ENCODE measurements at regions not wholly inside any gene's neighbourhood (a gene's known extent, or its start where the extent isn't known, plus 50 kb on each side); places are given as distances from the start of the nearest gene placed in this dataset.

GRCh38 chr2:181356526-181357130, 100.6 kb upstream of the ITGA4 start:
- no peak overlapping the region for H3K4ac ChIP-seq (ENCODE audit: low read depth, low read length)
- no peak overlapping the region for H4K8ac ChIP-seq (ENCODE audit: low read depth in 2 of 2, low read length in 2 of 2)
- H4K20me1 ChIP-seq (ENCODE audit: insufficient read depth, low read length), result no peaks in the 10 kb centered on the region
- no peaks in the 10 kb centered on the region for H3K9me1 ChIP-seq (ENCODE audit: insufficient read depth, low read length)
- no peak overlapping the region for H3K4me3 ChIP-seq (ENCODE audit: insufficient read depth, low read depth, low read length)
- H3K9ac ChIP-seq (ENCODE audit: low read depth, low read length), result no peak overlapping the region
- CTCF ChIA-PET, result interaction anchor here (0.9 kb wide), 1 partner anchor 10 kb away, joined by 3 read pairs; no protein-coding TSS in a partner anchor
- DNase-seq (no peak), ATAC-seq (ENCODE audit: low read depth) (no peak)
- TF ChIP-seq MXI1 (IDR thresholded peaks at IDR 0.05; ENCODE audit: borderline replicate concordance, low read depth, low read length) (no peak), ELK1 (IDR thresholded peaks at IDR 0.05; ENCODE audit: borderline replicate concordance, low read depth, low read length) (no peak), MAZ (IDR thresholded peaks at IDR 0.05; ENCODE audit: borderline replicate concordance, low read depth, low read length) (no peak), FOS (IDR thresholded peaks at IDR 0.05; ENCODE audit: low read depth, low read length) (no peak), RAD21 (IDR thresholded peaks at IDR 0.05; ENCODE audit: low read length) (no peak), RFX5 (IDR thresholded peaks at IDR 0.05; ENCODE audit: low read depth, low read length) (no peak), NFE2L2 (IDR thresholded peaks at IDR 0.05; ENCODE audit: low read depth, low read length) (no peak), CEBPB (IDR thresholded peaks at IDR 0.05; ENCODE audit: low read depth, low read length) (no peak), USF2 (IDR thresholded peaks at IDR 0.05; ENCODE audit: low read depth, low read length) (no peak), POLR2A (IDR thresholded peaks at IDR 0.05; ENCODE audit: low read depth, low read length) (no peak), SMC3 (IDR thresholded peaks at IDR 0.05; ENCODE audit: low read depth, low read length) (no peak), RCOR1 (IDR thresholded peaks at IDR 0.05; ENCODE audit: insufficient replicate concordance, low read length) (no peak), MAFK (IDR thresholded peaks at IDR 0.05; ENCODE audit: low read depth, low read length) (no peak), CTCF (conservative IDR thresholded peaks at IDR 0.05; ENCODE audit: low read depth, low read length) (no peak), CHD1 (IDR thresholded peaks at IDR 0.05; ENCODE audit: low read depth, low read length) (no peak), BHLHE40 (IDR thresholded peaks at IDR 0.05; ENCODE audit: low read depth, low read length) (no peak)
- BruUV-seq (replicated peaks), result no TSS peak
- no peak overlapping the region for H2BK120ac ChIP-seq (ENCODE audit: low read depth, low read length)
- no peak overlapping the region for H2AK5ac ChIP-seq (ENCODE audit: low read depth, low read length)
- no peak overlapping the region for H3K56ac ChIP-seq (ENCODE audit: extremely low read depth, insufficient read depth, low read length)
- no peaks in the 10 kb centered on the region for H3K4me1 ChIP-seq (ENCODE audit: control insufficient read depth, insufficient read depth, low read length)
- H3K79me1 ChIP-seq (ENCODE audit: low read depth in 1 of 2, low read length in 2 of 2), result no peaks in the 10 kb centered on the region
- no peaks in the 10 kb centered on the region for H3K9me3 ChIP-seq (ENCODE audit: control insufficient read depth, insufficient read depth, low read length)
- dilution Hi-C loops (cut with HindIII; ENCODE audit: low sequenced_read_pairs, unreplicated experiment), result no loop called here
- WGBS, 2 experiments (ENCODE audit: extremely low coverage in 2 of 2, insufficient read length in 1 of 2), result no CpG with 5 or more reads among the region's 1 CpG
- H2AFZ ChIP-seq (replicated peaks; ENCODE audit: low read length, poor library complexity), result no peak overlapping the region
- H2BK20ac ChIP-seq (ENCODE audit: low read depth, low read length), result no peak overlapping the region
- no peak overlapping the region for H3K18ac ChIP-seq (ENCODE audit: low read depth, low read length)
- in situ Hi-C loops (cut with MboI; ENCODE audit: low sequenced_read_pairs), result no loop called here
- H3K27me3 ChIP-seq (ENCODE audit: control insufficient read depth, insufficient read depth, low read length), result no peaks in the 10 kb centered on the region
- no peak overlapping the region for H2BK15ac ChIP-seq (ENCODE audit: low read depth, low read length)
- H3K36me3 ChIP-seq (ENCODE audit: control insufficient read depth, insufficient read depth, low read length), result no peaks in the 10 kb centered on the region
- no peak overlapping the region for H3K4me2 ChIP-seq (ENCODE audit: low read depth, low read length)
- no peak overlapping the region for H3K27ac ChIP-seq (ENCODE audit: insufficient read depth, low read length)
- no peak overlapping the region for H2AK9ac ChIP-seq (replicated peaks; ENCODE audit: low read depth, low read length, poor library complexity)
- intact Hi-C loops (cut with micrococcal nuclease), result no loop called here
- no peak overlapping the region for H3K14ac ChIP-seq (replicated peaks; ENCODE audit: low read depth, low read length)
- H4K5ac ChIP-seq (ENCODE audit: low read depth, low read length), result no peak overlapping the region
- POLR2A ChIA-PET (ENCODE audit: unreplicated experiment), result no interaction called here
- H3K23ac ChIP-seq (ENCODE audit: low read depth, low read length), result no peak overlapping the region
- no peak overlapping the region for H2BK5ac ChIP-seq (ENCODE audit: low read depth, low read length, poor library complexity, severe bottlenecking)
- no peak overlapping the region for H4K91ac ChIP-seq (ENCODE audit: insufficient read depth, low read depth, low read length)
